Bronchial epithelial cell (primary cell): ENCODE measurements at regions not wholly inside any gene's neighbourhood (a gene's known extent, or its start where the extent isn't known, plus 50 kb on each side); places are given as distances from the start of the nearest gene placed in this dataset.
"Not testable (repeated sequence)": the region's sequence is repeated elsewhere in the genome, so short reads cannot be mapped to it uniquely, and the experiment has no call there.

Experiments
- DNase-seq: peaks from one replicate; pipeline ENCODE4 v3.0.0-alpha.2; 2010; ENCODE audit warnings: low read depth
- FAIRE-seq: peaks from 2 replicates; lab custom pipeline; 2011; peaks lifted over from hg19 to GRCh38; lab: Jason Lieb, UNC
- H3K27me3 ChIP-seq: 2 replicates; pipeline ENCODE4 v1.5.1; 2011; ENCODE audit warnings: low read length; ENCODE audit not compliant: control insufficient read depth, insufficient read depth
- H3K36me3 ChIP-seq: 2 replicates; pipeline ENCODE4 v1.5.1; 2011; ENCODE audit warnings: low read length; ENCODE audit not compliant: control insufficient read depth, insufficient read depth
- H3K4me3 ChIP-seq: 2 replicates; pipeline ENCODE4 v1.5.1; 2011; ENCODE audit warnings: mild to moderate bottlenecking, low read depth, low read length, control low read depth
- CTCF ChIP-seq: IDR thresholded peaks from 2 replicates; pipeline ENCODE4 v1.5.1; 2011; ENCODE audit warnings: mild to moderate bottlenecking, moderate library complexity, low read length, control low read depth, inconsistent platforms; ENCODE audit not compliant: insufficient read depth, severe bottlenecking

- no peaks in the 10 kb centered on the region for H3K36me3 ChIP-seq
- no peak overlapping the region for H3K4me3 ChIP-seq
- H3K27me3 ChIP-seq: no peaks in the 10 kb centered on the region
- DNase-seq: no peak
- TF ChIP-seq CTCF: no peak
- FAIRE-seq: no peak
Observed at GRCh38 chr4:116547632-116548031, 537.7 kb downstream of the TRAM1L1 start.

- no peaks in the 10 kb centered on the region for H3K36me3 ChIP-seq
- H3K4me3 ChIP-seq: no peak overlapping the region
- DNase-seq (no peak), FAIRE-seq (no peak)
- TF ChIP-seq CTCF: no peak
- no peaks in the 10 kb centered on the region for H3K27me3 ChIP-seq
Observed at GRCh38 chr4:116546759-116547158, 538.6 kb downstream of the TRAM1L1 start.

GRCh38 chr4:116544946-116545345, 540.4 kb downstream of the TRAM1L1 start:
- TF ChIP-seq CTCF: no peak
- Histone ChIP-seq H3K27me3 (no peaks in the 10 kb centered on the region), H3K36me3 (no peaks in the 10 kb centered on the region), H3K4me3 (no peak overlapping the region)
- DNase-seq (no peak), FAIRE-seq (no peak)

GRCh38 chr4:116539744-116540143, 545.6 kb downstream of the TRAM1L1 start:
- Histone ChIP-seq H3K4me3 (no peak overlapping the region), H3K36me3 (no peaks in the 10 kb centered on the region), H3K27me3 (no peaks in the 10 kb centered on the region)
- DNase-seq: no peak
- no peak for TF ChIP-seq CTCF
- no peak for FAIRE-seq

GRCh38 chr4:116537828-116538227, 547.5 kb downstream of the TRAM1L1 start:
- Histone ChIP-seq H3K27me3 (no peaks in the 10 kb centered on the region), H3K36me3 (no peaks in the 10 kb centered on the region), H3K4me3 (no peak overlapping the region)
- no peak for TF ChIP-seq CTCF
- DNase-seq (no peak), FAIRE-seq (no peak)

GRCh38 chr4:116536024-116536423, 549.4 kb downstream of the TRAM1L1 start:
- not testable (repeated sequence) for FAIRE-seq, H3K4me3 ChIP-seq

GRCh38 chr4:116531870-116532269, 553.5 kb downstream of the TRAM1L1 start:
- Histone ChIP-seq H3K4me3 (no peak overlapping the region), H3K27me3 (no peaks in the 10 kb centered on the region), H3K36me3 (no peaks in the 10 kb centered on the region)
- no peak for DNase-seq
- TF ChIP-seq CTCF: no peak
- no peak for FAIRE-seq

More at GRCh38 chr4:116536024-116536423, 549.4 kb downstream of the TRAM1L1 start:
- DNase-seq, H3K36me3 ChIP-seq, H3K27me3 ChIP-seq: not testable (repeated sequence)
